A549 (cell line): ENCODE measurements at regions not wholly inside any gene's neighbourhood (a gene's known extent, or its start where the extent isn't known, plus 50 kb on each side); places are given as distances from the start of the nearest gene placed in this dataset.

Experiments
- BHLHE40 ChIP-seq: IDR thresholded peaks from 2 replicates; pipeline ENCODE4 v1.6.1; 2012; ENCODE audit warnings: low read depth, low read length, inconsistent platforms
- CHD2 ChIP-seq: fragments of 150-350 bp; IDR thresholded peaks from 2 replicates; pipeline ENCODE4 v1.6.1; 2014; ENCODE audit warnings: low read length; ENCODE audit not compliant: partially characterized antibody
- EP300 ChIP-seq, 2 experiments: fragments of >200 bp; sonication (Bioruptor Twin); formaldehyde crosslinking; IDR thresholded peaks; 2 replicates in 1 of 2; 3 replicates in 1 of 2; pipeline ENCODE4 v1.6.1; 2016 to 2017
- ESRRA ChIP-seq: fragments of 150-350 bp; IDR thresholded peaks from 2 replicates; pipeline ENCODE4 v1.6.1; 2014; ENCODE audit warnings: mild to moderate bottlenecking, low read length, borderline replicate concordance
- KDM5A ChIP-seq: fragments of 200-600 bp; sonication (generic); IDR thresholded peaks from 2 replicates; pipeline ENCODE4 v1.6.1; 2016; ENCODE audit warnings: antibody characterized with exemption, mild to moderate bottlenecking
- MAZ ChIP-seq: fragments of 150-350 bp; IDR thresholded peaks from 2 replicates; pipeline ENCODE4 v1.6.1; 2014; ENCODE audit warnings: antibody characterized with exemption, low read depth, low read length, borderline replicate concordance
- NR3C1 ChIP-seq: fragments of >200 bp; sonication (Bioruptor Twin); formaldehyde crosslinking; IDR thresholded peaks from 3 replicates; pipeline ENCODE4 v1.6.1; 2017
- PBX3 ChIP-seq: IDR thresholded peaks from 2 replicates; pipeline ENCODE4 v1.6.1; 2012
- POLR2A ChIP-seq: IDR thresholded peaks from 2 replicates; pipeline ENCODE4 v1.6.1; 2012; ENCODE audit warnings: mild to moderate bottlenecking, low read length
- SMC3 ChIP-seq: fragments of >200 bp; sonication (Bioruptor Twin); formaldehyde crosslinking; IDR thresholded peaks from 3 replicates; pipeline ENCODE4 v1.6.1; 2018; ENCODE audit warnings: inconsistent platforms
- TFCP2L1 ChIP-seq: fragments of 250-450 bp; sonication (Bioruptor Pico); IDR thresholded peaks from 2 replicates; pipeline ENCODE4 v1.5.0; 2021; ENCODE audit warnings: mild to moderate bottlenecking
- TF ChIP-seq, protein P1 (sequence below): fragments of >200 bp; sonication (Bioruptor Twin); formaldehyde crosslinking; IDR thresholded peaks from 3 replicates; pipeline ENCODE4 v1.5.1; 2016
- TF ChIP-seq, protein P2 (sequence below): IDR thresholded peaks from 2 replicates; pipeline ENCODE4 v1.6.1; 2012

DNA sequence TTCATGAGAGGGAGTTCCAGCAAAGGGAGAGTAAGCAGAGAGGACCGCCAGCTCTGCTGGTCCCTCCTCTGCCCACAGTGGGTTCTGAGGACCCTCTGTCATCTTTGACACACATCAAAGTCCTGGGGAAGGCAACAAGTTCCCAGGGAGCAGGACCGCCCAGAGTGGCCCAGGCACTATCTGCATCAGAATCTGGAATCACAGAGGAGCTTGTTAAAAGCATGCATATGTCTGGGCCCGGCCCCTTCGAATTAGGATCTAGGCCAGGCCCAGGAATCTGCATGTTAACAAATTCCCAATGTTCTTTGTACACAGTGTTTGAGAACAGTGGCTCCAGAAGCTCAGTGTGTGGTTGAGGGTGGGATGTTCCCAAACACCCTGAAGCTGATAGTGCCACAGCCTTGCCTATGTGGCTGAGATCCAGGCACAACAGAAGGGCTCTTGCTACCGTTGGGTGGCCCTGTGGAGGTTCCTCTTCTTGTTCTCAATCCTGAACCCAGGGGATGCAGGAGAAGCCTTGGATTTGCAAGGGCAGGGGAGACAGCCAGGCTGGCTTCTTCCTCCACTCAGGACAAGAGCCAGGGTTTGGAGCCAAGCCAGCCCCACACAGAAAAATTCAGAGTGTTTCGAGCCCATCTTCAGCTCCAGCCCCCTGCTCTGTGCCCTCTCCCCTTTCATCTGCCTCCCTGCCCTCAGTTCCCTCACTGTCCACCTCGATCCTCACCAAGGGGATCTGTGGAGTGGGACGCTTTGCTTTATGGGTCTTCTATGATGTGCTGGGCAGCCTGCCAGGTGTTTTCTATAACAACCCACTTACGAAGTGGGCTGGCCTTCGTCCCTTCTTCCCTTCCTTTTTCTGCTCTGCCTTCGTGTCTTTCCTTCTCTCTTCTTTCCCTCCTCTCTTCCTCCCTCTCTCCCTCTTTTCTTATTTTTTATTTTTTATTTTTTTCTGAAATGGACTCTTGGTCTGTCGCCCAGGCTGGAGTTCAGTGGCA is 129.0 kb upstream of the TMPRSS2 start:
- TF ChIP-seq POLR2A (no peak), TFCP2L1 (no peak), CHD2 (no peak), PBX3 (no peak), SMC3 (no peak), BHLHE40 (no peak), NR3C1 (no peak), ESRRA (no peak), MAZ (no peak), EP300 (IDR thresholded peaks at IDR 0.05) (no peak), KDM5A (no peak)
- TF ChIP-seq, protein P1, sequence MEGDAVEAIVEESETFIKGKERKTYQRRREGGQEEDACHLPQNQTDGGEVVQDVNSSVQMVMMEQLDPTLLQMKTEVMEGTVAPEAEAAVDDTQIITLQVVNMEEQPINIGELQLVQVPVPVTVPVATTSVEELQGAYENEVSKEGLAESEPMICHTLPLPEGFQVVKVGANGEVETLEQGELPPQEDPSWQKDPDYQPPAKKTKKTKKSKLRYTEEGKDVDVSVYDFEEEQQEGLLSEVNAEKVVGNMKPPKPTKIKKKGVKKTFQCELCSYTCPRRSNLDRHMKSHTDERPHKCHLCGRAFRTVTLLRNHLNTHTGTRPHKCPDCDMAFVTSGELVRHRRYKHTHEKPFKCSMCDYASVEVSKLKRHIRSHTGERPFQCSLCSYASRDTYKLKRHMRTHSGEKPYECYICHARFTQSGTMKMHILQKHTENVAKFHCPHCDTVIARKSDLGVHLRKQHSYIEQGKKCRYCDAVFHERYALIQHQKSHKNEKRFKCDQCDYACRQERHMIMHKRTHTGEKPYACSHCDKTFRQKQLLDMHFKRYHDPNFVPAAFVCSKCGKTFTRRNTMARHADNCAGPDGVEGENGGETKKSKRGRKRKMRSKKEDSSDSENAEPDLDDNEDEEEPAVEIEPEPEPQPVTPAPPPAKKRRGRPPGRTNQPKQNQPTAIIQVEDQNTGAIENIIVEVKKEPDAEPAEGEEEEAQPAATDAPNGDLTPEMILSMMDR = no peak
- TF ChIP-seq, protein P2, sequence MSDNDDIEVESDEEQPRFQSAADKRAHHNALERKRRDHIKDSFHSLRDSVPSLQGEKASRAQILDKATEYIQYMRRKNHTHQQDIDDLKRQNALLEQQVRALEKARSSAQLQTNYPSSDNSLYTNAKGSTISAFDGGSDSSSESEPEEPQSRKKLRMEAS = no peak
